ENCODE measurements at regions not wholly inside any gene's neighbourhood (a gene's known extent, or its start where the extent isn't known, plus 50 kb on each side); places are given as distances from the start of the nearest gene placed in this dataset.

DNA sequence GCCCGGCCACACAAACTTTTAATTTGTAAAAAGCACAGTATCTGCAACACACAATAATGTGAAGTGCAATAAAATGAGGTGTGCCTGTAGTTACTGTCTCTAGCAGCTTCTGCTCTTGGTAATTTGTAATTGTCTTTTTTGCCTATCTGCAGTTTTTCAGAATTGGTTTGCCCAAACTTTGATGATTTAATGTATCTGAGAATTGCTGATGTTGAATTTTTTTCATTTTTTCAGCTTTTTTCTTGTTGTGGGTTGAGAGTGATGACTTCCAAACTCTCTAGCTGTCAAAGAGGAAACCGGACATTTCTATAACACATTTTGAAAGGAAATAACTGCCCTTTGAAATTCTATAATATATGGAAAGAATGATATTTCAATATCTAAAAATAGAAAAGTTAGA, 236.9 kb downstream of the RERGL start:
- H3K4me2 ChIP-seq (replicated peaks; ENCODE audit: extremely low read depth, low read length, poor library complexity, severe bottlenecking) = no peak overlapping the region
- H3K27ac Mint-ChIP-seq = no peak overlapping the region
- H3K27ac ChIP-seq (ENCODE audit: low read depth in 1 of 2, low read length in 2 of 2) = no peak overlapping the region
- peaks cover 2 to 14% (median 11%) of the 10 kb centered on the region in 7 donors for H3K9me3 Mint-ChIP-seq
- no CpG with 5 or more reads among the region's 2 CpGs for WGBS (ENCODE audit: insufficient coverage)
- H4K20me1 ChIP-seq (ENCODE audit: insufficient read depth, low read length) = no peaks in the 10 kb centered on the region
- no peaks in the 10 kb centered on the region for H3K27me3 Mint-ChIP-seq (ENCODE audit: low read depth in 3 of 3)
- H2AFZ ChIP-seq (ENCODE audit: insufficient read depth, low read depth, low read length, poor library complexity, severe bottlenecking) = no peak overlapping the region
- no peaks in the 10 kb centered on the region for H3K36me3 ChIP-seq (replicated peaks in 1 of 2; ENCODE audit: control insufficient read depth in 1 of 2, insufficient read depth in 2 of 2, low read length in 2 of 2)
- H3K4me3 ChIP-seq (replicated peaks in 1 of 3; ENCODE audit: low read depth in 2 of 3, low read length in 3 of 3) = no peak overlapping the region
- no peak for TF ChIP-seq CTCF (IDR thresholded peaks at IDR 0.05)
- H3K4me3 Mint-ChIP-seq = no peak overlapping the region
- no peaks in the 10 kb centered on the region for H3K36me3 Mint-ChIP-seq
- no peaks in the 10 kb centered on the region for H3K4me1 Mint-ChIP-seq
- intact Hi-C loops (cut with micrococcal nuclease) = loop anchor here in 1 of 2 donors (5.0 kb wide), 1 partner anchor 91 kb away; no protein-coding TSS in a partner anchor
- H3K79me2 ChIP-seq (ENCODE audit: insufficient read depth, low read length) = no peaks in the 10 kb centered on the region
- no peak overlapping the region for H3K9ac ChIP-seq (ENCODE audit: insufficient read depth, low read length, poor library complexity, severe bottlenecking)
- H3K4me1 ChIP-seq (ENCODE audit: control insufficient read depth in 1 of 2, insufficient read depth in 2 of 2, low read length in 2 of 2) = no peaks in the 10 kb centered on the region
- peaks cover 7 to 29% of the 10 kb centered on the region in 2 donors for H3K9me3 ChIP-seq (replicated peaks in 1 of 2; ENCODE audit: control insufficient read depth in 1 of 2, insufficient read depth in 1 of 2, low read length in 2 of 2)
- DNase-seq = no peak
- no peaks in the 10 kb centered on the region for H3K27me3 ChIP-seq (ENCODE audit: control insufficient read depth in 2 of 2, insufficient read depth in 2 of 2, low read length in 2 of 2)

DNA sequence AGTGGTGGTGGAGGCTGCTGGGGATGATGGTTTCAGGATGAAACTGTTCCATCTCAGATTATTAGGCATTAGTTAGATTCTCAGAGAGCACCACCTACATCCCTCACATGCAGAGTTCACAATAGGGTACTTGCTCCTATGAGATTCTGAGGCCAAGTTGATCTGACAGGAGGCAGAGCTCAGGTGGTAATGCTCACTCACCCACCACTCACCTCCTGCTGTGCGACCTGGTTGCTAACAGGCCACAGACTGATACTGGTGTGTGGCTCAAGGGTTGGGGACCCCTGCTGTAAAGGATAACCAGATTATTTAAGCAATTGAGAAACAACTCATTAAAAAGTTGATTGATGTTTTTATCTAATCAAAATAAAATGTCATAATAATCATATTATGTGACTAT, 248.5 kb downstream of the RERGL start:
- DNase-seq = no peak
- Histone ChIP-seq H3K4me3 (replicated peaks in 1 of 3; ENCODE audit: low read depth in 2 of 3, low read length in 3 of 3) (no peak overlapping the region), H3K4me1 (ENCODE audit: control insufficient read depth in 1 of 2, insufficient read depth in 2 of 2, low read length in 2 of 2) (no peaks in the 10 kb centered on the region), H3K27ac (ENCODE audit: low read depth in 1 of 2, low read length in 2 of 2) (no peak overlapping the region), H3K9me3 (replicated peaks in 1 of 2; ENCODE audit: control insufficient read depth in 1 of 2, insufficient read depth in 1 of 2, low read length in 2 of 2) (peaks cover 0 to 8% of the 10 kb centered on the region in 2 donors), H3K4me2 (replicated peaks; ENCODE audit: extremely low read depth, low read length, poor library complexity, severe bottlenecking) (no peak overlapping the region), H2AFZ (ENCODE audit: insufficient read depth, low read depth, low read length, poor library complexity, severe bottlenecking) (no peak overlapping the region), H3K9ac (ENCODE audit: insufficient read depth, low read length, poor library complexity, severe bottlenecking) (no peak overlapping the region), H4K20me1 (ENCODE audit: insufficient read depth, low read length) (no peaks in the 10 kb centered on the region), H3K79me2 (ENCODE audit: insufficient read depth, low read length) (no peaks in the 10 kb centered on the region), H3K36me3 (replicated peaks in 1 of 2; ENCODE audit: control insufficient read depth in 1 of 2, insufficient read depth in 2 of 2, low read length in 2 of 2) (no peaks in the 10 kb centered on the region), H3K27me3 (ENCODE audit: control insufficient read depth in 2 of 2, insufficient read depth in 2 of 2, low read length in 2 of 2) (no peaks in the 10 kb centered on the region)
- intact Hi-C loops (cut with micrococcal nuclease) = no loop called here
- no peaks in the 10 kb centered on the region for H3K4me1 Mint-ChIP-seq
- peaks cover 0 to 2% (median 0%) of the 10 kb centered on the region in 3 donors for H3K27me3 Mint-ChIP-seq (ENCODE audit: low read depth in 3 of 3)
- H3K4me3 Mint-ChIP-seq = no peak overlapping the region
- no CpG with 5 or more reads among the region's 1 CpG for WGBS (ENCODE audit: insufficient coverage)
- TF ChIP-seq CTCF (IDR thresholded peaks at IDR 0.05) = no peak
- no peak overlapping the region for H3K27ac Mint-ChIP-seq
- H3K36me3 Mint-ChIP-seq = no peaks in the 10 kb centered on the region
- H3K9me3 Mint-ChIP-seq = peaks cover 0 to 7% (median 2%) of the 10 kb centered on the region in 7 donors

Measured in CD14-positive monocyte (primary cell).